PC-9 (cell line): ENCODE measurements at regions not wholly inside any gene's neighbourhood (a gene's known extent, or its start where the extent isn't known, plus 50 kb on each side); places are given as distances from the start of the nearest gene placed in this dataset.

Experiments used
- EZH2 ChIP-seq: fragments of 200-600 bp; sonication (generic); IDR thresholded peaks from 2 replicates; pipeline ENCODE4 v1.8.0; 2017; ENCODE audit warnings: antibody characterized with exemption, low read depth
- TF ChIP-seq, protein P1 (sequence below): fragments of 200-600 bp; sonication (generic); conservative IDR thresholded peaks from 2 replicates; pipeline ENCODE4 v1.6.1; 2017; ENCODE audit warnings: mixed run types, antibody characterized with exemption, mild to moderate bottlenecking, moderate library complexity

DNA sequence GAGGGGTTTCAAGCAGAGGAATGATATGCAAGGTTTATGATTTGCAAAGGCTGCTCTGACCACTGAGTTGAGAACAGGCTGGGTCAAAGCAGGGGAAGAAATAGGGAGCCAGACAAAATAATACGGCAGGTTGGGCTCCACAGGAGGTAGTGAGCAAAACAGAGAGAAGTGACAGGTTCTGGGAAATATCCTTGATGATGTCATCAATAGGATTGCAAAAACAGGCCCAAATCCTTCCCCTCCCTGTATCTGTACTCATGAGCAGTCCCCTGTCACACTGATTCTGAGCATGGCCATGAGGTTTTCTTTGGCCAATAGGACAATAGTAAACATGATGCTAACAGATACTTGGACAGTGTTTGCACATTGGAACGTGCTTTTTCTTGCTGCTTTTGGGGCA, 471.8 kb upstream of the BRINP1 start:
- TF ChIP-seq EZH2, result no peak
- TF ChIP-seq, protein P1, sequence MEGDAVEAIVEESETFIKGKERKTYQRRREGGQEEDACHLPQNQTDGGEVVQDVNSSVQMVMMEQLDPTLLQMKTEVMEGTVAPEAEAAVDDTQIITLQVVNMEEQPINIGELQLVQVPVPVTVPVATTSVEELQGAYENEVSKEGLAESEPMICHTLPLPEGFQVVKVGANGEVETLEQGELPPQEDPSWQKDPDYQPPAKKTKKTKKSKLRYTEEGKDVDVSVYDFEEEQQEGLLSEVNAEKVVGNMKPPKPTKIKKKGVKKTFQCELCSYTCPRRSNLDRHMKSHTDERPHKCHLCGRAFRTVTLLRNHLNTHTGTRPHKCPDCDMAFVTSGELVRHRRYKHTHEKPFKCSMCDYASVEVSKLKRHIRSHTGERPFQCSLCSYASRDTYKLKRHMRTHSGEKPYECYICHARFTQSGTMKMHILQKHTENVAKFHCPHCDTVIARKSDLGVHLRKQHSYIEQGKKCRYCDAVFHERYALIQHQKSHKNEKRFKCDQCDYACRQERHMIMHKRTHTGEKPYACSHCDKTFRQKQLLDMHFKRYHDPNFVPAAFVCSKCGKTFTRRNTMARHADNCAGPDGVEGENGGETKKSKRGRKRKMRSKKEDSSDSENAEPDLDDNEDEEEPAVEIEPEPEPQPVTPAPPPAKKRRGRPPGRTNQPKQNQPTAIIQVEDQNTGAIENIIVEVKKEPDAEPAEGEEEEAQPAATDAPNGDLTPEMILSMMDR, result no peak
